ENCODE measurements at regions not wholly inside any gene's neighbourhood (a gene's known extent, or its start where the extent isn't known, plus 50 kb on each side); places are given as distances from the start of the nearest gene placed in this dataset.

DNA sequence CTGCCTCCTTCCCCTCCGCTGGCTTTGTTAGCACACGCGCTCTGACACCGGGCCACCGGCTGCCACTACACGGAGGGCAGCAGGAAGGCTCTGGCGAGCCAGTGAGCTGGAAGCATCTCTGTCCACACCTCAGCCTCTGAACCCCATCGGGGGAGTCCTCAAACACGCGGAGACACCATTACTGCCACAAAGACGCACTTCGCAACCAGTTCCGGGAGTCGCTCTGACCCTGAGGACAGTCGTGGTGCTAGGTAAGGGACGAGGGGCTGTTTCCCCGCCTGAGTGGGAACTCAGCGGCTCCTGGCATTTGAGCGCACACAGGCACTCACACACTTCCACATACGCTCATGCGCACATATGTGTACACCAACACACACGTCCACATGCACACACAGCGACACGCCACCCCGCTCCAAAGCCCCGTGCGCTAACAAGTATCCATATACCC lies 160.0 kb downstream of the C9orf152 start:
- peak overlapping the region in 1 of 2 donors; percentile 78 for H3K27ac ChIP-seq
- DNase-seq (ENCODE audit: low spot score), result no peak
- H3K4me3 ChIP-seq, result peak overlapping the region; percentile 87
- TF ChIP-seq, protein P1, sequence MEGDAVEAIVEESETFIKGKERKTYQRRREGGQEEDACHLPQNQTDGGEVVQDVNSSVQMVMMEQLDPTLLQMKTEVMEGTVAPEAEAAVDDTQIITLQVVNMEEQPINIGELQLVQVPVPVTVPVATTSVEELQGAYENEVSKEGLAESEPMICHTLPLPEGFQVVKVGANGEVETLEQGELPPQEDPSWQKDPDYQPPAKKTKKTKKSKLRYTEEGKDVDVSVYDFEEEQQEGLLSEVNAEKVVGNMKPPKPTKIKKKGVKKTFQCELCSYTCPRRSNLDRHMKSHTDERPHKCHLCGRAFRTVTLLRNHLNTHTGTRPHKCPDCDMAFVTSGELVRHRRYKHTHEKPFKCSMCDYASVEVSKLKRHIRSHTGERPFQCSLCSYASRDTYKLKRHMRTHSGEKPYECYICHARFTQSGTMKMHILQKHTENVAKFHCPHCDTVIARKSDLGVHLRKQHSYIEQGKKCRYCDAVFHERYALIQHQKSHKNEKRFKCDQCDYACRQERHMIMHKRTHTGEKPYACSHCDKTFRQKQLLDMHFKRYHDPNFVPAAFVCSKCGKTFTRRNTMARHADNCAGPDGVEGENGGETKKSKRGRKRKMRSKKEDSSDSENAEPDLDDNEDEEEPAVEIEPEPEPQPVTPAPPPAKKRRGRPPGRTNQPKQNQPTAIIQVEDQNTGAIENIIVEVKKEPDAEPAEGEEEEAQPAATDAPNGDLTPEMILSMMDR (IDR thresholded peaks at IDR 0.05), result no peak

DNA sequence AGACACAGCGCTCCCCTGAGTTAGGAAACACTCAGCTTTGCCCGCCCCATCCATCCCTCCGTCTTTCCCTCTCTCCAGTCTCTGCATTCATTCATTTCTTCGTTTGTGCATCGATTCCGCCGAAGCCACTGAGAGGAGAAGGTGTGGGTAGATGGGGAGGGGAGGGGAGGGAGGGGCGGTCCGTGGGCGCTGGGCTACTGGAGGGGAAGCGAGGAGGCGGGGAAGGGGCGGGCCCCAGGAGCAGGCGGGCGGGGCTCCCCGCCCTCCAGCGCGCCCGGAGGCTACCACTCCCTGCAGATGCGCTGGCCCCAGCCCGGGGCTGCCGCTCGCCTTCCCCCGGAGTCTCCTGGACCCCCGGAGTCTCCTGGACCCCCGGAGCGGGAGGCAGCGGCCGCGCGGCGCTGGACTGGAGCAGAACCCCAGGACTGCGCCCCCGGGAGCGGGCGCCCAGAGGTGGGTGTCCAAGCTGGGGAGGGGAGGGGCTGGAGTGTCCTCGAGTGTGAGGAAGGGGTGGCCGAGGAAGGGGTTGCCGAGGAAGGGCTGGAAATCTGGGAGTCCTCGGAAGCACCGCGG lies 159.5 kb downstream of the C9orf152 start:
- TF ChIP-seq, protein P1 (IDR thresholded peaks at IDR 0.05), result no peak
- DNase-seq (ENCODE audit: low spot score), result peak; percentile 81
- peak overlapping the region; percentile 53 to 78 for H3K27ac ChIP-seq
- H3K4me3 ChIP-seq, result peak overlapping the region; percentile 87

DNA sequence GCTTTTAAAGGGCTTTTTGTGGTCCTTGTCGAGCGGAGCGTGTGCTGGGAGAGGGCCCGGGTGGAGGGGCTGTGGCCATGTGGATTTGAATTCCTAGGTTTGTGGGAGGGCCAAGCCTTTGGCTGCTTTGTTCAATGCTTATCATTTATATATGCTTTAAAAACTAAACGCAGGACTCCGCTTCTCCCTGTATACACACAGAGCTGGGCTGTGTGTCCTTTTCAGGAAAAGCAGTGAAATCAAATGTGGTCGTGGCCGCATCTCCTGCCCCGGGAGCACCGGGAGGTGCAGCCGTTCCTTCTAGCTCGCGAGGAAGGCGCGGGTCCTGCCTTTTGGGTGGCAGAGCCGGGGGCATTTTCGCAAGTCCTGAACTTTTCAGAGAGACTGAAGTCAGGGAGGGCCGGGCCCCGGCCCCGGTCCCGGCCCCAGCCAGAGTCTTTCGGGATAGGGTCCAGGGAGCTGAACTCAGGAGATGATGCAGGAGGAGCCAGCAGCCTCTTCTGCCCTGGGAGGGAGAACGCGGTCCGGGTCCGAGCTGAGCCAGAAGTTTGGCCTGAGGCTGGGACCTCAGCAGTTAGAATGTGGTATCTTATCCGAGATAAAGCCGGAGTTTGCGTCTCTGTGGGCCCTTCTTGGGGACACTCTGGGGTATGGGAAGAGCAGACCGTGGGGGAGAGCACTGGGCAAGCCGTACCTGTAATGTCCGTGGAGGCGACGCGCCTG lies 158.8 kb downstream of the C9orf152 start:
- DNase-seq (ENCODE audit: low spot score), result peak; percentile 73
- TF ChIP-seq, protein P1 (IDR thresholded peaks at IDR 0.05), result no peak
- Histone ChIP-seq H3K4me3 (peak overlapping the region; percentile 87), H3K27ac (peak overlapping the region; percentile 53 to 78)

DNA sequence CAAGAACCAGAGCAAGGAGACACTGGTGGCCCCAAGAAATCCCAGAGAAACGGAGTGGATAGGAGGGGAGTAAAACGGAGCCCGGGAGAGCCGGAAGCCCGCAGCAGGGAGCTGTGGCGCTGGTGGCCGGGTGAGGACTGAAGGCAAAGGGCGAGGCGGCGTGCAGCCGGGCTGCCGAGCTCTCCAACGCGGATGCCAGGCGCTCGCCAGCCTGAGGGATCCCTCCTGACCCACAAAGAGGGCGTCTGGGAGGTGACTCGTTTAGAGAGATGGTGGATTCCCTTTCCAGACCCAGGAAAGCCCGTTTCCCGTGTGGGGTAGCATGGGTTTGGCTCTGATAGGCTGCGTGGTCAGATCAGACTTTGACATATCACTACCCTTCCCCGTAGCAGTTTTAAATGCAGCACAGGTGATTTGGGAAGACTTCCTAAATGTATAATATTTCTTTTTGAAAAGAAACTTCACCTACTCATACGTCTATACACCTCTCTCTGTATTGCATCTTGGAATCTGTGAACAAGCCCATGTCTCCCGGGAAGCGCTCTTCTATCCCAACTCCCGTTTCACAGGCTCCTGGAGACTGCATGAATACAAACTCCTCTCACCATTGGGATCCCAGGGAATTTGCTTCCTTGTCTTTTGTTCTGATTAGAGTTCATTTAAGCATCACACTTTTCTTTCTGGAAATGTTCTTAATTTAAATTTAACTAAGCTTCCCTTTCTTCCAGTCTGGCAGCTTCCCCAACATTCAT lies 158.1 kb downstream of the C9orf152 start:
- TF ChIP-seq, protein P1 (IDR thresholded peaks at IDR 0.05), result no peak
- Histone ChIP-seq H3K27ac (peak overlapping the region; percentile 53 to 78), H3K4me3 (peak overlapping the region; percentile 87)
- DNase-seq (ENCODE audit: low spot score), result no peak

DNA sequence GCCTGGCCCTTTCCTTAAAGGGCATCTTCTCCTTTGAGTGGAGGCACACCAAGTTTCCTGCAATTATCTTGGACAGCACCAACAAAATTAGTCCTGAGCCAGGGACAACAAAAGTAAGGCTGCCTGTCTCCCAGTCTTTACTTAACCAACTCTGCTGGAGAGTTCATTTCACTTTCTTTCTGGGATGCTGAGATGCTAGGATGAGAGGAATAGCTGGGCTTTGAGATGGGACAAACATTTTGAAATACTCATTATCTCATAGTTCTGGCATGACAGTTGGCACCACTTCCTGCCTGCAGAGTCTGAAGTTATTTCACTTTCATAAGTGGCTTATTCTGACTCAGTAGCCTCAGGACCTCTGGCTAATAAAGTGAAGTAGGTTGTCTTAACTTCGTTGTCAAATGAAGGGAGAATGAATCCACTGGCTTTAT lies 157.0 kb downstream of the C9orf152 start:
- H3K27ac ChIP-seq, result peak overlapping the region; percentile 48 to 75
- peak overlapping the region; percentile 87 for H3K4me3 ChIP-seq
- TF ChIP-seq, protein P1 (IDR thresholded peaks at IDR 0.05), result no peak
- no peak for DNase-seq (ENCODE audit: low spot score)

DNA sequence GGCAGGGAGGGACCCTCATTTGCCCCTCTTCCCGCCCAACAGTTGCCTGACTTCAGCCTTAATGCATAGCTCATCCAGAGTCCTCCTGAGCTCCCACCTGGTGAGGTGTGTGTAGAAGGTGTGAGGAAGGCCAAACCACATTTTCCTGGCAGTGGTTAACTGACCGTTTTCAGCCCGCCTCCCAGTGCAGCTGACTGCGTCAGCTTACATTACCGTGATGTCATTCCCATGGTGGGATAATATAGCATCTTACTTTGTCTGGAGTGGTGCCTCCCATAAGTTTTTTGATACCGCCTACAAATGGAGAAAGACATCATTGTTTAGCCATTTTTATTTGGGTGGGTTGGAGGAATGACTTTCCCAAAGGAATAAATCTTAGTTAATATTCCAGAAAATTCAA lies 151.9 kb downstream of the C9orf152 start:
- Histone ChIP-seq H3K27ac (no peak overlapping the region), H3K4me3 (no peak overlapping the region)
- TF ChIP-seq, protein P1 (IDR thresholded peaks at IDR 0.05), result no peak
- no peak for DNase-seq (ENCODE audit: low spot score)

Data from coronary artery (tissue), 2 donors.